ENCODE measurements at regions not wholly inside any gene's neighbourhood (a gene's known extent, or its start where the extent isn't known, plus 50 kb on each side); places are given as distances from the start of the nearest gene placed in this dataset.

GRCh38 chr7:21066221-21066620 is 279.5 kb upstream of the SP8 start:
- TF ChIP-seq SPI1 (IDR thresholded peaks at IDR 0.05; ENCODE audit: low read depth, low read length) = no peak
- no peak for TF ChIP-seq TAF1 (IDR thresholded peaks at IDR 0.05; ENCODE audit: low read depth, low read length)
- no peak for TF ChIP-seq POLR2AphosphoS5 (IDR thresholded peaks at IDR 0.05; ENCODE audit: low read depth, low read length)
- TF ChIP-seq POU2F2 (IDR thresholded peaks at IDR 0.05; ENCODE audit: low read depth, low read length) = no peak
- no peak for TF ChIP-seq PAX5 (IDR thresholded peaks at IDR 0.05; ENCODE audit: insufficient read depth, low read length, severe bottlenecking)
- no peak for TF ChIP-seq POLR2A (IDR thresholded peaks at IDR 0.05; ENCODE audit: low read depth, low read length)
- no peak for FAIRE-seq
- no peak for DNase-seq (ENCODE audit: insufficient read length, low spot score)

DNA sequence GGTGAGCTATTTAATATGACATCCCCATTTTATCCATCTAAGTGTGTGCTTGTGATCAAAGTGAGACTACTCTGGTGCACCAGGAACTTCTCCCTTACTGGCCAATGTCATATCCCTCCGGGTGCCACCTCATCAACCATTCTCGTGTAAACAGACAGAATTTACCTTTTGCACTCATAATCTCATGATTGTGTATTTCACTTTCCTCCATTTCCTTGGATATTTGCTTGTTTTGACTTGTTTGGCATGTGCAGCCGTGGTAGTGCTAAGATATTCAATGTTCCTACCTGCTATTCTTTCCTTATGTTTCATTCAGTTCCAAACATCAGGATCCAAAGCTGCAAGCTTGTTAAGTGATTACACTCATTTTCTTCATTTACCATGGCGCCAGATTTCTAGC is 280.5 kb upstream of the SP8 start:
- FAIRE-seq = no peak
- DNase-seq (ENCODE audit: insufficient read length, low spot score) = no peak
- no peak for TF ChIP-seq PAX5 (IDR thresholded peaks at IDR 0.05; ENCODE audit: insufficient read depth, low read length, severe bottlenecking)
- TF ChIP-seq TAF1 (IDR thresholded peaks at IDR 0.05; ENCODE audit: low read depth, low read length) = no peak
- no peak for TF ChIP-seq SPI1 (IDR thresholded peaks at IDR 0.05; ENCODE audit: low read depth, low read length)
- no peak for TF ChIP-seq POU2F2 (IDR thresholded peaks at IDR 0.05; ENCODE audit: low read depth, low read length)
- no peak for TF ChIP-seq POLR2AphosphoS5 (IDR thresholded peaks at IDR 0.05; ENCODE audit: low read depth, low read length)
- no peak for TF ChIP-seq POLR2A (IDR thresholded peaks at IDR 0.05; ENCODE audit: low read depth, low read length)

DNA sequence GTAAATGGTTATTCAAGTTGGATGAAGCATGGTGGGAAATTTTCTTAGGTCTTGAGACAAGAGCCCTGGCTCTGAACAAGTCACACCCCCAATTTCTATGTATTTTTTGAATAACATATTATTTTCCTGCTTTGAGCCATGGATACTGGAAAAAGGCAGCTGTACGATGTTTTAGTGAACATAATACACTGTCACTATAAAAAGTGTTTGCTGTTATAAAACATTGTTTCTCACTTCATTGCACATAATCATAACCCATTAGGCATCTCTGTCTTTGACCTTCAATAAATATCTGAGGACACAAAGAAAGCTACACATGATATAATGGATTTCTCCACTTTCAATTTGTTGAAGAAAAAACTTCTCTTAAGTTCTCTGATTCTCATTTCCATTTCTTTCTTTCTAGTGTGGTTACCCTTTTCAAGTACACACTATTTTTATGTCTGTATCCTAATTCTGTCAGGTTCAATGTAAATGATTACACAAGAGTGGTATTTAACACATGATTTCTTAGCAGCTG is 283.9 kb upstream of the SP8 start:
- FAIRE-seq (no peak), DNase-seq (ENCODE audit: insufficient read length, low spot score) (no peak)
- no peak for TF ChIP-seq POLR2A (IDR thresholded peaks at IDR 0.05; ENCODE audit: low read depth, low read length)
- no peak for TF ChIP-seq SPI1 (IDR thresholded peaks at IDR 0.05; ENCODE audit: low read depth, low read length)
- TF ChIP-seq PAX5 (IDR thresholded peaks at IDR 0.05; ENCODE audit: insufficient read depth, low read length, severe bottlenecking) = no peak
- TF ChIP-seq POLR2AphosphoS5 (IDR thresholded peaks at IDR 0.05; ENCODE audit: low read depth, low read length) = no peak
- no peak for TF ChIP-seq TAF1 (IDR thresholded peaks at IDR 0.05; ENCODE audit: low read depth, low read length)
- no peak for TF ChIP-seq POU2F2 (IDR thresholded peaks at IDR 0.05; ENCODE audit: low read depth, low read length)

DNA sequence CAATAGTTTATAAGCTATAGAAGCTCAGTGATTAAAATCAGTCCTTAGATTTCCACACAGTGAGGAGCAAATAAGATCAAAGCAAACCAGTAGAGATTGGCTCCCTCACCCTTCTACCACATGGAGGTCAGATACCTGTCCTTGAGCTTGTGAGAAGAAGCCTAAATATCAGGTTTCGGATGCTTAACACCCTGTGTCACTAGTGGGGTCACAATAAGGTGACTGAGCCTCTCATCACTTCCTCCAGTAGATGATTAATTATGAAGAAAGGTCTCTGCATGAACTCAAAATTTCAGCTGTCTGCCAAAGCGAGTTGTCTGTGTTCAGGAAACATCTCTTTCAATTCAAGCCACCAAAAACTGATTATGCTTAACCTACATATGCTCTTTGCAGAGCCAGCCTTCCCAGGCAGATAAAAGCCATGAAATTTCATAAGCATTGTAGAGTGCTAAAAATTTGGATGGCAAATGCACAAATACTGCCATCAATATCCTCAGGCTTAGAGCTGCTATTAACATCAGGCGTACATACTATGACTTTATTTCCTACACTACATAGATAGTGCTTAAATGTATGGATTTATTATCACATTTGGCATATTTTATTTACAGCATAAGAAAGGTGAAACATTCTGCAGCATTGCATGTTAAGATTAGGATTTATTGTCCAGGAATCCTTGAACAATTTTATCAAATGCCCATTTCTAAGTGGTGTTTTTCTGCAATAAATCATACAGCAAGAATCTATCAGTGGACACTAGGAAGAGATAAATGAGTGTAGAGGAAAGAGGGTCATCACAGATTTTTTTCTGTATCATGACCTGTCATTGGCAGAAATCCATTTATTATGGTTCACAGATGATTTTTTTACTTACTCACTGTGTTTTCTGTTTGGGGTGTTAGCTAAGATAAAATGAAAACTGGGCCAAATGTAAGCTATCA is 285.1 kb upstream of the SP8 start:
- DNase-seq (ENCODE audit: insufficient read length, low spot score) = no peak
- no peak for TF ChIP-seq PAX5 (IDR thresholded peaks at IDR 0.05; ENCODE audit: insufficient read depth, low read length, severe bottlenecking)
- TF ChIP-seq POLR2AphosphoS5 (IDR thresholded peaks at IDR 0.05; ENCODE audit: low read depth, low read length) = no peak
- TF ChIP-seq TAF1 (IDR thresholded peaks at IDR 0.05; ENCODE audit: low read depth, low read length) = no peak
- no peak for TF ChIP-seq SPI1 (IDR thresholded peaks at IDR 0.05; ENCODE audit: low read depth, low read length)
- no peak for TF ChIP-seq POLR2A (IDR thresholded peaks at IDR 0.05; ENCODE audit: low read depth, low read length)
- no peak for TF ChIP-seq POU2F2 (IDR thresholded peaks at IDR 0.05; ENCODE audit: low read depth, low read length)

GRCh38 chr7:21076054-21076453 is 289.4 kb upstream of the SP8 start:
- no peak for TF ChIP-seq PAX5 (IDR thresholded peaks at IDR 0.05; ENCODE audit: insufficient read depth, low read length, severe bottlenecking)
- TF ChIP-seq POLR2AphosphoS5 (IDR thresholded peaks at IDR 0.05; ENCODE audit: low read depth, low read length) = no peak
- no peak for TF ChIP-seq POU2F2 (IDR thresholded peaks at IDR 0.05; ENCODE audit: low read depth, low read length)
- TF ChIP-seq POLR2A (IDR thresholded peaks at IDR 0.05; ENCODE audit: low read depth, low read length) = no peak
- no peak for TF ChIP-seq TAF1 (IDR thresholded peaks at IDR 0.05; ENCODE audit: low read depth, low read length)
- no peak for TF ChIP-seq SPI1 (IDR thresholded peaks at IDR 0.05; ENCODE audit: low read depth, low read length)
- FAIRE-seq (no peak), DNase-seq (ENCODE audit: insufficient read length, low spot score) (no peak)

More for the DNA sequence above, 285.1 kb upstream of the SP8 start:
- FAIRE-seq = no peak

- TF ChIP-seq SPI1 (IDR thresholded peaks at IDR 0.05; ENCODE audit: low read depth, low read length) = no peak
- no peak for TF ChIP-seq POLR2AphosphoS5 (IDR thresholded peaks at IDR 0.05; ENCODE audit: low read depth, low read length)
- no peak for TF ChIP-seq POLR2A (IDR thresholded peaks at IDR 0.05; ENCODE audit: low read depth, low read length)
- TF ChIP-seq TAF1 (IDR thresholded peaks at IDR 0.05; ENCODE audit: low read depth, low read length) = no peak
- TF ChIP-seq PAX5 (IDR thresholded peaks at IDR 0.05; ENCODE audit: insufficient read depth, low read length, severe bottlenecking) = no peak
- no peak for TF ChIP-seq POU2F2 (IDR thresholded peaks at IDR 0.05; ENCODE audit: low read depth, low read length)
- DNase-seq (ENCODE audit: insufficient read length, low spot score) (no peak), FAIRE-seq (no peak)
These were observed 289.9 kb upstream of the SP8 start for GRCh38 chr7:21076574-21076973.

DNA sequence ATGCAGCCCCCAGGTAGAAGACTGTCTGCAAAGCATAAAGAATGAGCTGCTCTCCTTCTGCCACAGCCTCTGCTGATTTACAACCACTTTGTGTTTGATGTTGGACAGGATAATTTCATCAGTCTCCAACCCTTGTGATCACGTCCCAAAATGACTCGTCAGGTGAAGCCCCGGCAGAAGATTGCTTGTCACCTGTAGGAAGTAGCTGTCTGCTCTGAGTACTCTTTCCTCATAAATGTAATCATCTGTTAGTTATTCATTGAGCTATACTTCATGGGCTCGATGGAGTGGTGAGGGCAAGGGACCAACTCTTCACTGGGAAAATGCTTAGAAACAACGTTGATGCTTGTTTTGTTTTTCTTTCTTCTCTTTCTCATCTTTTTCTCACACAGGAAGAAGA is 290.9 kb upstream of the SP8 start:
- DNase-seq (ENCODE audit: insufficient read length, low spot score) (no peak), FAIRE-seq (no peak)
- no peak for TF ChIP-seq TAF1 (IDR thresholded peaks at IDR 0.05; ENCODE audit: low read depth, low read length)
- no peak for TF ChIP-seq SPI1 (IDR thresholded peaks at IDR 0.05; ENCODE audit: low read depth, low read length)
- TF ChIP-seq POLR2A (IDR thresholded peaks at IDR 0.05; ENCODE audit: low read depth, low read length) = no peak

- no peak for TF ChIP-seq TAF1 (IDR thresholded peaks at IDR 0.05; ENCODE audit: low read depth, low read length)
- TF ChIP-seq PAX5 (IDR thresholded peaks at IDR 0.05; ENCODE audit: insufficient read depth, low read length, severe bottlenecking) = no peak
- TF ChIP-seq SPI1 (IDR thresholded peaks at IDR 0.05; ENCODE audit: low read depth, low read length) = no peak
- no peak for TF ChIP-seq POLR2A (IDR thresholded peaks at IDR 0.05; ENCODE audit: low read depth, low read length)
- no peak for TF ChIP-seq POLR2AphosphoS5 (IDR thresholded peaks at IDR 0.05; ENCODE audit: low read depth, low read length)
- TF ChIP-seq POU2F2 (IDR thresholded peaks at IDR 0.05; ENCODE audit: low read depth, low read length) = no peak
- FAIRE-seq (no peak), DNase-seq (ENCODE audit: insufficient read length, low spot score) (no peak)
These were observed 297.6 kb upstream of the SP8 start for GRCh38 chr7:21084286-21084685.

GRCh38 chr7:21086688-21087087 is 300.0 kb upstream of the SP8 start:
- TF ChIP-seq POLR2A (IDR thresholded peaks at IDR 0.05; ENCODE audit: low read depth, low read length) (no peak), SPI1 (IDR thresholded peaks at IDR 0.05; ENCODE audit: low read depth, low read length) (no peak), POLR2AphosphoS5 (IDR thresholded peaks at IDR 0.05; ENCODE audit: low read depth, low read length) (no peak), POU2F2 (IDR thresholded peaks at IDR 0.05; ENCODE audit: low read depth, low read length) (no peak), PAX5 (IDR thresholded peaks at IDR 0.05; ENCODE audit: insufficient read depth, low read length, severe bottlenecking) (no peak), TAF1 (IDR thresholded peaks at IDR 0.05; ENCODE audit: low read depth, low read length) (no peak)
- no peak for FAIRE-seq
- no peak for DNase-seq (ENCODE audit: insufficient read length, low spot score)

Measured in GM12891 (cell line).